NCI-H1092 (cell line): ENCODE measurements at regions not wholly inside any gene's neighbourhood (a gene's known extent, or its start where the extent isn't known, plus 50 kb on each side); places are given as distances from the start of the nearest gene placed in this dataset.
"Not testable (repeated sequence)": the region's sequence is repeated elsewhere in the genome, so short reads cannot be mapped to it uniquely, and the experiment has no call there.

Experiments used
- DNase-seq: peaks from one replicate; lab custom pipeline; 2025; lab: John Stamatoyannopoulos, UW

GRCh38 chr7:150193866-150194265 lies 129.3 kb upstream of the LRRC61 start:
- DNase-seq, result not testable (repeated sequence)
